ENCODE measurements at regions not wholly inside any gene's neighbourhood (a gene's known extent, or its start where the extent isn't known, plus 50 kb on each side); places are given as distances from the start of the nearest gene placed in this dataset.

- H3K27ac ChIP-seq = no peak overlapping the region
- H3K9me3 ChIP-seq (ENCODE audit: low read depth) = no peaks in the 10 kb centered on the region
- TF ChIP-seq CTCF (IDR thresholded peaks at IDR 0.05; ENCODE audit: poor library complexity) = no peak
- no peak for TF ChIP-seq EZH2 (IDR thresholded peaks at IDR 0.05; ENCODE audit: borderline replicate concordance)
- no peak for TF ChIP-seq EZH2phosphoT487 (IDR thresholded peaks at IDR 0.05; ENCODE audit: low read depth, severe bottlenecking, unreplicated experiment)
- no peak overlapping the region for H3K4me2 ChIP-seq
- H3K4me3 ChIP-seq = no peak overlapping the region
- WGBS (ENCODE audit: low lambda C conversion rate, missing lambda C conversion rate) = 85% methylated on average over 7 of the region's 7 CpGs
- no peaks in the 10 kb centered on the region for H4K20me1 ChIP-seq (ENCODE audit: insufficient read depth, poor library complexity, severe bottlenecking)
- H2AFZ ChIP-seq = no peak overlapping the region
- no peaks in the 10 kb centered on the region for H3K27me3 ChIP-seq
- H3K79me2 ChIP-seq = no peaks in the 10 kb centered on the region
- no peaks in the 10 kb centered on the region for H3K36me3 ChIP-seq (replicated peaks; ENCODE audit: insufficient read depth, low read depth)
- no peaks in the 10 kb centered on the region for H3K4me1 ChIP-seq (ENCODE audit: insufficient read depth)
- DNase-seq (ENCODE audit: low spot score) = no peak
- no peaks in the 10 kb centered on the region for H3K9me2 ChIP-seq (replicated peaks; ENCODE audit: insufficient read depth)
Measured at GRCh38 chr10:10765017-10765416, 252.7 kb upstream of the CELF2 start.

- H3K4me1 ChIP-seq (ENCODE audit: insufficient read depth) = no peaks in the 10 kb centered on the region
- DNase-seq (ENCODE audit: low spot score) = no peak
- H3K79me2 ChIP-seq = no peaks in the 10 kb centered on the region
- H3K27ac ChIP-seq = no peak overlapping the region
- 86% methylated on average over 3 of the region's 3 CpGs for WGBS (ENCODE audit: low lambda C conversion rate, missing lambda C conversion rate)
- no peak overlapping the region for H2AFZ ChIP-seq
- no peak for TF ChIP-seq CTCF (IDR thresholded peaks at IDR 0.05; ENCODE audit: poor library complexity)
- no peak for TF ChIP-seq EZH2phosphoT487 (IDR thresholded peaks at IDR 0.05; ENCODE audit: low read depth, severe bottlenecking, unreplicated experiment)
- TF ChIP-seq EZH2 (IDR thresholded peaks at IDR 0.05; ENCODE audit: borderline replicate concordance) = no peak
- no peaks in the 10 kb centered on the region for H3K36me3 ChIP-seq (replicated peaks; ENCODE audit: insufficient read depth, low read depth)
- H3K9me3 ChIP-seq (ENCODE audit: low read depth) = no peaks in the 10 kb centered on the region
- no peaks in the 10 kb centered on the region for H4K20me1 ChIP-seq (ENCODE audit: insufficient read depth, poor library complexity, severe bottlenecking)
- no peak overlapping the region for H3K4me2 ChIP-seq
- H3K4me3 ChIP-seq = no peak overlapping the region
- no peaks in the 10 kb centered on the region for H3K27me3 ChIP-seq
- no peaks in the 10 kb centered on the region for H3K9me2 ChIP-seq (replicated peaks; ENCODE audit: insufficient read depth)
Measured at GRCh38 chr10:10772411-10772810, 245.3 kb upstream of the CELF2 start.

- Histone ChIP-seq H3K9me2 (replicated peaks; ENCODE audit: insufficient read depth) (no peaks in the 10 kb centered on the region), H3K9me3 (ENCODE audit: low read depth) (no peaks in the 10 kb centered on the region), H2AFZ (no peak overlapping the region), H3K4me1 (ENCODE audit: insufficient read depth) (no peaks in the 10 kb centered on the region), H4K20me1 (ENCODE audit: insufficient read depth, poor library complexity, severe bottlenecking) (no peaks in the 10 kb centered on the region), H3K27ac (no peak overlapping the region), H3K4me3 (no peak overlapping the region), H3K4me2 (no peak overlapping the region), H3K79me2 (no peaks in the 10 kb centered on the region), H3K36me3 (replicated peaks; ENCODE audit: insufficient read depth, low read depth) (no peaks in the 10 kb centered on the region), H3K27me3 (no peaks in the 10 kb centered on the region)
- DNase-seq (ENCODE audit: low spot score) = no peak
- no peak for TF ChIP-seq EZH2 (IDR thresholded peaks at IDR 0.05; ENCODE audit: borderline replicate concordance)
- 81% methylated on average over 6 of the region's 6 CpGs for WGBS (ENCODE audit: low lambda C conversion rate, missing lambda C conversion rate)
Measured at GRCh38 chr10:10772874-10773508, 244.7 kb upstream of the CELF2 start.

- DNase-seq (ENCODE audit: low spot score) = no peak
- H3K36me3 ChIP-seq (replicated peaks; ENCODE audit: insufficient read depth, low read depth) = no peaks in the 10 kb centered on the region
- 95% methylated on average over 9 of the region's 9 CpGs for WGBS (ENCODE audit: low lambda C conversion rate, missing lambda C conversion rate)
Measured at GRCh38 chr10:10774416-10774815, 243.3 kb upstream of the CELF2 start.

More at GRCh38 chr10:10774416-10774815, 243.3 kb upstream of the CELF2 start:
- Histone ChIP-seq H3K4me1 (ENCODE audit: insufficient read depth) (no peaks in the 10 kb centered on the region), H2AFZ (no peak overlapping the region), H3K4me2 (no peak overlapping the region), H3K79me2 (no peaks in the 10 kb centered on the region), H3K4me3 (no peak overlapping the region), H3K27me3 (no peaks in the 10 kb centered on the region), H3K9me2 (replicated peaks; ENCODE audit: insufficient read depth) (no peaks in the 10 kb centered on the region), H4K20me1 (ENCODE audit: insufficient read depth, poor library complexity, severe bottlenecking) (no peaks in the 10 kb centered on the region), H3K27ac (no peak overlapping the region), H3K9me3 (ENCODE audit: low read depth) (no peaks in the 10 kb centered on the region)
- no peak for TF ChIP-seq EZH2phosphoT487 (IDR thresholded peaks at IDR 0.05; ENCODE audit: low read depth, severe bottlenecking, unreplicated experiment)
- TF ChIP-seq CTCF (IDR thresholded peaks at IDR 0.05; ENCODE audit: poor library complexity) = no peak
- no peak for TF ChIP-seq EZH2 (IDR thresholded peaks at IDR 0.05; ENCODE audit: borderline replicate concordance)
